OCI-LY3 (cell line): ENCODE measurements at regions not wholly inside any gene's neighbourhood (a gene's known extent, or its start where the extent isn't known, plus 50 kb on each side); places are given as distances from the start of the nearest gene placed in this dataset.

ENCODE experiments used
- H2AFZ ChIP-seq: fragments of 200-600, 300-600 bp; shearing (Covaris generic); 2 replicates; pipeline ENCODE4 v1.6.0; 2014; ENCODE audit warnings: antibody characterized with exemption, low read depth, low read length
- H3K27ac ChIP-seq: fragments of 200-600, 300-600 bp; sonication (generic); 2 replicates; pipeline ENCODE4 v1.5.1; 2014; ENCODE audit warnings: mild to moderate bottlenecking, low read length, moderate library complexity, mixed read lengths
- H3K27me3 ChIP-seq: fragments of 200-600, 300-600 bp; sonication (generic); 2 replicates; pipeline ENCODE4 v1.6.1; 2014; ENCODE audit warnings: low read depth, low read length, mixed read lengths
- H3K36me3 ChIP-seq: fragments of 200-600, 300-600 bp; sonication (generic); replicated peaks from 2 replicates; pipeline ENCODE3; 2014; ENCODE audit warnings: low read depth, low read length, mixed read lengths
- H3K4me1 ChIP-seq: fragments of 300-600, 200-600 bp; sonication (generic); 2 replicates; pipeline ENCODE4 v1.6.1; 2014; ENCODE audit warnings: low read length, mixed read lengths
- H3K4me2 ChIP-seq: fragments of 200-600, 300-600 bp; sonication (generic); 2 replicates; pipeline ENCODE4 v1.6.1; 2014; ENCODE audit warnings: low read length, mixed read lengths
- H3K4me3 ChIP-seq: fragments of 300-600, 200-600 bp; sonication (generic); 2 replicates; pipeline ENCODE4 v1.5.1; 2014; ENCODE audit warnings: antibody characterized with exemption, mild to moderate bottlenecking, low read length, moderate library complexity
- H3K79me2 ChIP-seq: fragments of 300-600, 200-600 bp; shearing (Covaris generic); 2 replicates; pipeline ENCODE4 v1.6.1; 2014; ENCODE audit warnings: mild to moderate bottlenecking, low read length, mixed read lengths
- H3K9ac ChIP-seq: fragments of 300-600, 200-600 bp; shearing (Covaris generic); 2 replicates; pipeline ENCODE4 v1.6.0; 2014; ENCODE audit warnings: mild to moderate bottlenecking, low read length, moderate library complexity
- H3K9me3 ChIP-seq: fragments of 200-600, 300-600 bp; shearing (Covaris generic); 2 replicates; pipeline ENCODE4 v1.6.1; 2014; ENCODE audit warnings: low read length, mixed read lengths; ENCODE audit not compliant: insufficient read depth
- H4K20me1 ChIP-seq: fragments of 200-600, 300-600 bp; sonication (generic); 2 replicates; pipeline ENCODE4 v1.6.1; 2016; ENCODE audit warnings: low read length, mixed read lengths; ENCODE audit not compliant: insufficient read depth
- CTCF ChIP-seq: fragments of 200-600, 300-600 bp; sonication (generic); IDR thresholded peaks from 2 replicates; pipeline ENCODE4 v1.5.1; 2014; ENCODE audit warnings: antibody characterized with exemption, low read length, low read depth
- EZH2phosphoT487 ChIP-seq: fragments of 200-600 bp; shearing (Covaris generic); IDR thresholded peaks from 2 replicates; pipeline ENCODE4 v1.6.1; 2018; ENCODE audit warnings: antibody characterized with exemption, mixed run types, low read depth

- no peaks in the 10 kb centered on the region for H3K27me3 ChIP-seq
- H3K9ac ChIP-seq: no peak overlapping the region
- H3K79me2 ChIP-seq: no peaks in the 10 kb centered on the region
- H3K27ac ChIP-seq: no peak overlapping the region
- no peaks in the 10 kb centered on the region for H3K9me3 ChIP-seq
- no peak overlapping the region for H3K4me2 ChIP-seq
- H2AFZ ChIP-seq: no peak overlapping the region
- TF ChIP-seq CTCF (no peak), EZH2phosphoT487 (no peak)
- H3K36me3 ChIP-seq: peaks cover 5% of the 10 kb centered on the region
- H4K20me1 ChIP-seq: no peaks in the 10 kb centered on the region
- H3K4me3 ChIP-seq: no peak overlapping the region
- H3K4me1 ChIP-seq: no peaks in the 10 kb centered on the region
These were observed 305.2 kb downstream of the NDFIP2 start for GRCh38 chr13:79786176-79786575.

DNA sequence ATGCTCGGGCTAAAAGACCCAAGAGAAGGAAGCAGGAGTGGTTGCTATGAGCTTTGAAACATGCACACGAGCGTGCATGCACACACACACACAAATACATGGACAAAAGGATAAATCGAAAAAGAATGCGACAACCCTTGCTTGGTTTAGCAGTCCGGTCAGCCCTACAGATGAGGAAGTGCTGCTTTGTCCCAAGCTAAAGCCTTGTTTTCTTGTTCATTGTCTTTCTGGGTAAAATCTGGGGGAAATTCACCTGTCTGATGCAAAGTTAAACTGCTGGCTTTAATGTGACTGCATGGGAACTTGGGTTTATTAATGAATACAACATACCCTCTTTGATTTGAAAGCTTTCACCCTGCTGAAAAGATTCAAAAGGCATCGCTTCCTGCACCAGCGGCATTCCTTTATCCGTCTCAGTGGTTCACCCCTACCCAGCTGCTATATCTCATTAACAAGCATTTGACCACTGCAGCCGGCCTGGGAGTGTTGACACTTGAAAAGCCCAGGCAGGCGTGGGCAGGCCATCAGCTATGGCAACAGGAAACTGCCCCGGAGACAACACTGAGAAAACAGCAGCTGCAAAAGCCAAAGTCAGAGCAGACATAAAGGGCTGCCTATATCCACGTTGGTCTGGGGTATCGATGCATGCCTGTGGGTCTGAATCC is 301.7 kb downstream of the NDFIP2 start:
- Histone ChIP-seq H2AFZ (no peak overlapping the region), H3K4me3 (no peak overlapping the region), H3K4me1 (no peaks in the 10 kb centered on the region), H3K36me3 (no peaks in the 10 kb centered on the region), H3K79me2 (no peaks in the 10 kb centered on the region), H3K27me3 (no peaks in the 10 kb centered on the region), H3K27ac (no peak overlapping the region), H4K20me1 (no peaks in the 10 kb centered on the region), H3K9me3 (no peaks in the 10 kb centered on the region), H3K4me2 (no peak overlapping the region), H3K9ac (no peak overlapping the region)
- TF ChIP-seq CTCF (no peak), EZH2phosphoT487 (no peak)

DNA sequence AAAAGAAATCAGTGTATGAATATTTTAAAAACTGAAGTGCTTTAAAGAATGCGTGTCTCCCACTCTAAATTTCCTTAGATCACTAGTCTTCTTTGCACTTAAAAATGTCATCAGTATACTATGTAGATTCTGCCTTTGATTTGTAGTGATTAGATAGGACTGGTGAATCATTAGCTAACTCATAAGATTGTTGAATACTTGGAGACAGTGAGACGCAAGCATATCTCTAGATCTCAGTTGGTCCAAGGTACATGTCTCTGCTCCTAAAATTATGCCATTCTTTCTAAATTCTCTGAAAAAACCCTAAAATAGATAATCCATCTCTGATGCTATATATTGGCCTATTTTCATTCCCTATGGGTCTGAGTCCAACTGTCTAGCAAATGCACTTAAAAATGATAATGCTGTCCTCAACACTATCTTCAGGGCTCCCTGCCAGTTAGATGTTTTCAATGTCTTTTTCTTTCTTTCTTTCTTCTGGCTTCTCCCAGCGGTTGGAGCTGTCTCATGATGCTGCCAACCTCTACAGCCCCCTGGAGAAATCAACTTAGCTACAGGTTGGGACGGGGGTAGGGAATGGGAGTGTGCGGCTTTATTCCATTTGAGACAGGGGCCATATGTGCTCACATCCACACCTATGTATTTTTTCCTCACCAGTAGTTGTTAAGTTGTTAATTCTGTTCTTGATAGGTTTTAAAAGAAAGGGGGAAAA is 301.0 kb downstream of the NDFIP2 start:
- Histone ChIP-seq H3K4me2 (no peak overlapping the region), H3K4me1 (no peaks in the 10 kb centered on the region), H3K79me2 (no peaks in the 10 kb centered on the region), H3K27ac (no peak overlapping the region), H2AFZ (no peak overlapping the region), H3K9me3 (no peaks in the 10 kb centered on the region), H3K4me3 (no peak overlapping the region), H3K9ac (no peak overlapping the region), H3K27me3 (no peaks in the 10 kb centered on the region), H4K20me1 (no peaks in the 10 kb centered on the region), H3K36me3 (no peaks in the 10 kb centered on the region)
- no peak for TF ChIP-seq CTCF
- TF ChIP-seq EZH2phosphoT487: no peak

DNA sequence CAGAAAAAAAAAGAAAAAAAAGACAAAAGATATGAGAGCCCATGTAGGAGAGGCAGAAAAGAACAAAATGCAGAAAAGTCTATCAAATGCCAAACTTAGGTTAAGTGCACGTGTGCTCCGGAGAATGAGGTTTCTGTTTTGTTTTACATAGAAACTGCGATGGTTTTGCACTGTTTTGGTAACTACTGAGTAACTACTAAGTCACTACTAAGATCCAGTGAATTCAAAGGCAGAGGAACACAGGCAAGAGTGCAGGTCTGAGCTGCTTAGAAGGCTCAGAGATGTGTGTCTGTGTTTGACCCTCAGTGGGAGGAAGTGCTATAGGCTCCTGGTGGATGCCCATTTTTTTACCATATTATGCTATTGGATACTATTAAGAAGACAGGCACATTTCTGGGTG is 299.3 kb downstream of the NDFIP2 start:
- H3K79me2 ChIP-seq: no peaks in the 10 kb centered on the region
- H2AFZ ChIP-seq: no peak overlapping the region
- no peaks in the 10 kb centered on the region for H3K9me3 ChIP-seq
- H3K4me2 ChIP-seq: no peak overlapping the region
- no peaks in the 10 kb centered on the region for H4K20me1 ChIP-seq
- no peak overlapping the region for H3K27ac ChIP-seq
- H3K9ac ChIP-seq: no peak overlapping the region
- H3K36me3 ChIP-seq: no peaks in the 10 kb centered on the region
- TF ChIP-seq CTCF: no peak
- TF ChIP-seq EZH2phosphoT487: no peak
- H3K4me3 ChIP-seq: no peak overlapping the region
- H3K4me1 ChIP-seq: no peaks in the 10 kb centered on the region
- H3K27me3 ChIP-seq: no peaks in the 10 kb centered on the region
